Retinal pigment epithelial cell (primary cell): ENCODE measurements at regions not wholly inside any gene's neighbourhood (a gene's known extent, or its start where the extent isn't known, plus 50 kb on each side); places are given as distances from the start of the nearest gene placed in this dataset.

Experiments
- DNase-seq: peaks from one replicate; pipeline ENCODE4 v3.0.0-alpha.2; 2010; ENCODE audit warnings: low read depth
- H3K4me3 ChIP-seq: 2 replicates; pipeline ENCODE4 v1.5.1; 2011; ENCODE audit warnings: mild to moderate bottlenecking, low read length, control low read depth, moderate library complexity
- TF ChIP-seq, protein P1 (sequence below): conservative IDR thresholded peaks from 2 replicates; pipeline ENCODE4 v1.5.1; 2011; ENCODE audit warnings: low read depth, low read length, control low read depth, inconsistent platforms

DNA sequence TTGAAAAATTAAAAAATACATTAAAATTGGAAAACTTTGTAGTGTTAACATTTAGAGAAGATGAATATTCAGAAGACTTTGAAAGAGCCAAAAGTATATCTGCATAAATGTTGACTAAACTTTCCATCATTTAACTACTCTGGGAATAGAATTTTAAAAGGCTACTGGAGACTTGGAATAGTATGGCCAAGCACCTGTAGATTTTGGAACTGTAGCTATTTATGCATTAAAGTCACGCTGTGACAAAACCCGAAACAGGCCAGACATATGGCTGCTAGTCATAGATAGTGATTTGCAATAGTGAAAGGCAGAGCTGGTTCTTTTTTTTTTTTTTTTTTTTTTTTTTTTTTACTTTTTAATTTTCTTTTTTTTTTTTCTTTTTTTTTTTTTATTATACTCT is 396.0 kb downstream of the SOCS6 start:
- TF ChIP-seq, protein P1, sequence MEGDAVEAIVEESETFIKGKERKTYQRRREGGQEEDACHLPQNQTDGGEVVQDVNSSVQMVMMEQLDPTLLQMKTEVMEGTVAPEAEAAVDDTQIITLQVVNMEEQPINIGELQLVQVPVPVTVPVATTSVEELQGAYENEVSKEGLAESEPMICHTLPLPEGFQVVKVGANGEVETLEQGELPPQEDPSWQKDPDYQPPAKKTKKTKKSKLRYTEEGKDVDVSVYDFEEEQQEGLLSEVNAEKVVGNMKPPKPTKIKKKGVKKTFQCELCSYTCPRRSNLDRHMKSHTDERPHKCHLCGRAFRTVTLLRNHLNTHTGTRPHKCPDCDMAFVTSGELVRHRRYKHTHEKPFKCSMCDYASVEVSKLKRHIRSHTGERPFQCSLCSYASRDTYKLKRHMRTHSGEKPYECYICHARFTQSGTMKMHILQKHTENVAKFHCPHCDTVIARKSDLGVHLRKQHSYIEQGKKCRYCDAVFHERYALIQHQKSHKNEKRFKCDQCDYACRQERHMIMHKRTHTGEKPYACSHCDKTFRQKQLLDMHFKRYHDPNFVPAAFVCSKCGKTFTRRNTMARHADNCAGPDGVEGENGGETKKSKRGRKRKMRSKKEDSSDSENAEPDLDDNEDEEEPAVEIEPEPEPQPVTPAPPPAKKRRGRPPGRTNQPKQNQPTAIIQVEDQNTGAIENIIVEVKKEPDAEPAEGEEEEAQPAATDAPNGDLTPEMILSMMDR, result no peak
- no peak overlapping the region for H3K4me3 ChIP-seq
- DNase-seq, result no peak

DNA sequence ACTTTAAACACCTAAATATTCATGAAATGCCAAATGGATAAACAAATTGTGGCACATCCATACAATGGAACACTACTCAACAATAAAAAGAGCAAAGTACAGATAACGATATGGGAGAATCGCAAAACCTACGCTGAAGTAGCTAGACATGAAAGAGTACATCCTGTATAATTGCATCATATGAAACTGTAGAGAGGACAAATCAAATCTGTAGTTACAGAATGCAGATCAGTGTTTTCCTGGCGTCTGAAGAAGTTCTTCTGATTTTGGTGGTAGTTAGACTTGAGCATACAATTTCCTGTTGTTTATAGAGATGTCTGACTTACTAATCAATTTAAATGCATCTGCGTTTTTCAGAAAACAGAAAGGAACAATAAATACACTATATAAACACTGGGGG is 394.4 kb downstream of the SOCS6 start:
- DNase-seq, result no peak
- H3K4me3 ChIP-seq, result no peak overlapping the region
- TF ChIP-seq, protein P1, result no peak

DNA sequence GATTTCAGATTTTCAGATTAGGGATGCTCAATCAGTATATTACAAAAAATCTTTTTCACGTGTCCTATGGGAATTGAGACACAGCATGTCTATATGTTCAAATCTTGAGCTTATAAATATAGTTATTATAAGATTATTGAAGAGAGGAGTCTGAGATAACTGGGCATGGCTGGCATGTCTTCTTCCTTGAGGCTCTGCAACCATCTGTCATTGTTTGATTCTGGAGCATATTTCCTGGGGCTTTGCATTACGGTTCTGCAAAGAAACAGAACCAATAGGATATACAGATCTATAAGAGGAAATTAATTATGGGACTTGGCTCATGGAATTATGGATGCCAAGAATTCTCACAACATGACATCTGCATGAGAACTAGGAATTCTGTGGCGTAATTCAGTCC is 386.1 kb downstream of the SOCS6 start:
- TF ChIP-seq, protein P1, result no peak

DNA sequence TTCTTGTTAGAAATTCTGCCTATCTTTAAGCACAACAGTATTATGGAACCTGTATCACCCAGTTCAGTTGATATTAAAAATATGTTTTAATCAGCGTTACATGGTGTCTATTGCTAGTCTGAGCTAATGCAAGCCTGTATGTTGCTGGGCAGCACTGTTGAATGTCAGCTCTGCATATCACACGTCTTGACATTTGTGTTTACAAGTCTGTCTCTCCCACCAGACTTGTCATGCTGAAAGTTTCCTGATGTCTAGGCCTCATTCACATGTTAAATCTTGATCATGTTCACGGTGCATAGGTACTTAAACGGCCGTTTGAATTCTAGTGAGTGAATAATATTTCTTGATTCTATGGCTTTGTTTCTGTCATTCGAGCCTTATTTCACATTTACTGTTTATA is 385.0 kb downstream of the SOCS6 start:
- no peak overlapping the region for H3K4me3 ChIP-seq
- DNase-seq, result no peak

More for the DNA sequence above, 386.1 kb downstream of the SOCS6 start:
- no peak for DNase-seq
- no peak overlapping the region for H3K4me3 ChIP-seq

DNA sequence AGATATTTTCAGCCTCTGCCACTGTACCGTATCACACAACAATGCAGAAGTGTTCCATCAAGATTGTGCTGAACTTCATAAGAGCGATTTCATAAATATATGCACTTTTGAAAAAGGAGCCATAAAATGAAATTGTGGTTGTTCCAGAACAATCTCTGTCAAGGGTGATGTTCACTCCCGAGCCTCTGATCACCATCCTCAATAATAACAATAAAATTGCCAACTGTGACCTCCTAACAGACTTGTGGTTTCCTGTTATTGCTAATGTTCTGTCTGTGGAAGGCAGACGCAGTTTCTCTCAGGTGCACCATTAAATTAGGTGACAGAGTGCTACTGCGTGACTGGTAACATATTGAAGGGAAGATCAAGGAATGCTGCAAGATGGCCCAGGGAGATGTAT is 383.7 kb downstream of the SOCS6 start:
- DNase-seq, result no peak
- no peak overlapping the region for H3K4me3 ChIP-seq
- TF ChIP-seq, protein P1, result no peak

More for the DNA sequence above, 385.0 kb downstream of the SOCS6 start:
- TF ChIP-seq, protein P1, result no peak

DNA sequence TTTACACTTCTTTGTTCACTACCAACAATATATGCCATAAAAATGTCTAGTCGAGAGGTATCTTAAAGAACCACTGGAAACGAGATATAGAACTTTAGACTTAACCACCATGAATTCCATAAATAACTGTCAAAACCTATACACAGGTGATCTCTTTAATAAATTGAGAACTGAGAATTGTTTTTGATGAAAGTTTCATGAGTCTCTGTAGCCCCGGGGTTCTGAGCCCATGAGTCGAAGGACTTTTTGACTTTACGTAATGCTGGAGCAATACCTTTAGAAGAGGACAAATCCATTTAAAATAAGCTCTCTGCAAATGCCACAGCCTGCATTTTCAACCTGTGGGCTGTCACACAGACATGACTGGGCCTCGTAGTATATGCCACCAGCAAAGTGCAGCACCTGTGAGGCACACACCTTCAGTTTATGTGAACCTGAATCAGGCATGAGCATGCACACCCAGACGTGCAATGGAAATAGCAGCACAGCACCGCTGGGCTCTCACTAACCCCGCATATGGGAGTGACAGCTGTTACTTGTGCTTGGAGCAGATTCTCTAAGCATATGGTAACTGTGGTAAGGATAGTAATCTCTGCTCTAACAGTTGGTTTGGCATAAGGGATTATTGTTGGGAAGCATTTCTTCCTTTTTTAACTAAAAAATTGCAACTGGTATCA is 383.2 kb downstream of the SOCS6 start:
- no peak overlapping the region for H3K4me3 ChIP-seq
- no peak for DNase-seq
- TF ChIP-seq, protein P1, result no peak

DNA sequence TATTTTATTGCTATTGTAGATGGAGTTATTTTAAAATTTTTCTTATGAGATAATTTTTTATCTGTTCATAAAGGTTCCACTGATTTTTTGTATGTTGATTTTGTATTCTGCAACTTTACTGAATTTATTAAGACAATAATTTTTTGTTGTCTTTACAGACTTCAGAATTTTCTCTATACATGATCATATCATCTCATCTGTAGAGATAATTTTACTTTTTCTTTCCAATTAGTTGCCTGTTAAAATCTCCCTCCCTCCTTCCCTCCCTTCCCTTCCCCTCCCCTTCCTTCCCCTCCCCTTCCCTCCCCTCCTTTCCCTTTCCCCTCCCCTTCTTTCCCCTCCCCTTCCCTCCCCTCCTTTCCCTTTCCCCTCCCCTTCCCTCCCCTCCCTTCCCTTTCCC is 378.1 kb downstream of the SOCS6 start:
- no peak for DNase-seq
- H3K4me3 ChIP-seq, result no peak overlapping the region
- TF ChIP-seq, protein P1, result no peak
